HUES64 (cell line): ENCODE measurements at regions not wholly inside any gene's neighbourhood (a gene's known extent, or its start where the extent isn't known, plus 50 kb on each side); places are given as distances from the start of the nearest gene placed in this dataset.

Experiments used
- H3K27ac ChIP-seq: 2 replicates; pipeline ENCODE4 v1.7.0; 2013; ENCODE audit warnings: low read depth, low read length, inconsistent platforms
- H3K27me3 ChIP-seq: 2 replicates; pipeline ENCODE4 v1.6.1; 2013; ENCODE audit warnings: mild to moderate bottlenecking, low read length; ENCODE audit not compliant: insufficient read depth
- H3K36me3 ChIP-seq: 2 replicates; pipeline ENCODE4 v1.6.1; 2013; ENCODE audit warnings: mild to moderate bottlenecking, low read length; ENCODE audit not compliant: insufficient read depth
- H3K4me1 ChIP-seq: 2 replicates; pipeline ENCODE4 v1.6.1; 2013; ENCODE audit warnings: mild to moderate bottlenecking, low read length, moderate library complexity; ENCODE audit not compliant: insufficient read depth
- H3K4me3 ChIP-seq: 2 replicates; pipeline ENCODE4 v1.5.1; 2013; ENCODE audit warnings: mild to moderate bottlenecking, low read length, moderate library complexity
- H3K9ac ChIP-seq: 2 replicates; pipeline ENCODE4 v1.6.1; 2013; ENCODE audit warnings: mild to moderate bottlenecking, low read depth, low read length
- H3K9me3 ChIP-seq: 2 replicates; pipeline ENCODE4 v1.6.1; 2013; ENCODE audit warnings: low read depth, low read length; ENCODE audit not compliant: insufficient read depth
- WGBS: fragments of 150-250, 120-280 bp; methylation state at CpG from one replicate; pipeline ENCODE4 v1.1.7; 2013; ENCODE audit warnings: missing lambda C conversion rate; 5-methylcytosine and 5-hydroxymethylcytosine counted together

DNA sequence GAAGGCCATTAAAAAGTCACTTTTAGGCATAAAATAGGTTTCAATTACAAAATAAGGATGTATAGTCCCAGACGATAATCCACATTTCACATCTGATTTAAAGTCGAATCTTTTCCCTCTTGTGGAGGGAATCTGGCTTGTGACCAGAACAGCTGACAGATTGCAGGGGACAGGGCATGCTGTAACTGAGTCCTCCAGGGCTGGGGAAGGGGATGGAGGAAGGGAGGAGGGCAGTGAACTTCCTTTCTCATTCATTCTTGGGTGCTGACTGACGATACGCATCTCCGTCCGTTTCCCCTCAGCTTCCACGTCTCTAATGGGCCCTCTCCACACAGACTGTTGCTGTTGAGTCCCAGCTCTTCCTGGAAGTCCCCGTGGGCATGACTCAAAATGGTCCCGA is 108.1 kb upstream of the CSF3R start:
- WGBS = 41% methylated on average over 8 of the region's 9 CpGs
- no peaks in the 10 kb centered on the region for H3K36me3 ChIP-seq
- no peak overlapping the region for H3K27ac ChIP-seq
- H3K4me1 ChIP-seq = peaks cover 26% of the 10 kb centered on the region
- H3K4me3 ChIP-seq = peak overlapping the region; percentile 44
- no peak overlapping the region for H3K9ac ChIP-seq
- no peaks in the 10 kb centered on the region for H3K27me3 ChIP-seq
- H3K9me3 ChIP-seq = no peaks in the 10 kb centered on the region

GRCh38 chr1:36590264-36590663 is 107.6 kb upstream of the CSF3R start:
- Histone ChIP-seq H3K4me3 (no peak overlapping the region), H3K4me1 (peaks cover 29% of the 10 kb centered on the region), H3K36me3 (no peaks in the 10 kb centered on the region), H3K9me3 (no peaks in the 10 kb centered on the region), H3K9ac (no peak overlapping the region), H3K27me3 (no peaks in the 10 kb centered on the region), H3K27ac (no peak overlapping the region)
- WGBS = 78% methylated on average over 4 of the region's 4 CpGs

DNA sequence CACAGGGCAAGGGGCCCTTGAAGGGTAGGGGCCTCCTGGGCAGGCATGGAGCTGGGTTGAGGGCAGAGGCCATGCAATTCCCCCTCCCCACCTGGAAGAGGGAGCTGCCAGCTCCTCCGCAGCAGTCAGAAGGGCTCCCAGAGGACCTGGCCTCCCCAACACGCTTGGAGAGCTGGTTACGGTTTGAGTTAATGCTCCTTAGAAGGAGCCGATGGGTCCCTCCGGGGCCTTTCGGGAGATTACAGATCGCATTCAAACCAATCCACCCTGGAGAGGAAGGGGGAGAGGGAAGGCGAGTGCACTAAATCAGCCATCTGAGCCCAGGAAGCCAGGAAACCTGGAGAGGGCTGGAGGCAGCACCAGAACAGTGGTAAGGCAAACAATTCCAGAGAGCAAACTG is 106.3 kb upstream of the CSF3R start:
- Histone ChIP-seq H3K36me3 (no peaks in the 10 kb centered on the region), H3K27me3 (no peaks in the 10 kb centered on the region), H3K4me3 (no peak overlapping the region), H3K27ac (no peak overlapping the region), H3K9ac (no peak overlapping the region), H3K9me3 (no peaks in the 10 kb centered on the region), H3K4me1 (peaks cover 33% of the 10 kb centered on the region)
- WGBS = 85% methylated on average over 8 of the region's 8 CpGs

- WGBS = 51% methylated on average over 24 of the region's 24 CpGs
- Histone ChIP-seq H3K9me3 (no peaks in the 10 kb centered on the region), H3K9ac (no peak overlapping the region), H3K36me3 (no peaks in the 10 kb centered on the region), H3K4me3 (no peak overlapping the region), H3K4me1 (peaks cover 38% of the 10 kb centered on the region), H3K27ac (no peak overlapping the region), H3K27me3 (no peaks in the 10 kb centered on the region)
Measured at GRCh38 chr1:36585569-36586548, 103.1 kb upstream of the CSF3R start.

DNA sequence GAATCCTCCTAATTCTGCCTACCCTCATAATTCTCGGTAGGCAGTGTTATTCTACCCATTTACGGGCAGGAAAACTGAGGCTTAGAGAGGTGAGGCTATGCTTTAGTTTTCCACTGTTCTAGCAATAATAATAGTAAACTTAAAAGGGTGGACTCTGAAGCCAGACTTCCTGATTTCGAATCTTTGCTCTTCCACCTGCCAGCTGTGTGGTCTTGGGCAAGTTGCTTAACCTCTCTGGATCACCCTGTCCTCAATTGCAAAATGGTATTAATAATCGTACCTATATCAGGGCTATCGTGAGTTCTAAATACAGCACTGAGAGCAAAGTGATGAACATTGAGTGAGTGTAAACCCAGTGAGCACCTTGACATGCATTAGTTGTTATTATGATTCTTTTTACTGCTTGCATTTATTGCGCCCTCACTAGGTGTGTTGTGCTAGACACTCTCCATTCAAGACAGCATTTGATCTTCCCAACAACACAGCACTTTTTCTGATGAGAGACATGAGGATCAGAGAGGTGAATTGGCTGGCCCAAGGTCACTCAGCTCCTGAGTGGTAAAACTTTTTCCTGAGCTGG is 102.3 kb upstream of the CSF3R start:
- no peak overlapping the region for H3K9ac ChIP-seq

GRCh38 chr1:36583980-36584782 is 101.5 kb upstream of the CSF3R start:
- Histone ChIP-seq H3K36me3 (no peaks in the 10 kb centered on the region), H3K27me3 (no peaks in the 10 kb centered on the region)
- 76% methylated on average over 21 of the region's 21 CpGs for WGBS

More for the DNA sequence above, 102.3 kb upstream of the CSF3R start:
- 90% methylated on average over 4 of the region's 6 CpGs for WGBS
- Histone ChIP-seq H3K9me3 (no peaks in the 10 kb centered on the region), H3K27me3 (no peaks in the 10 kb centered on the region), H3K4me3 (no peak overlapping the region), H3K4me1 (peaks cover 35% of the 10 kb centered on the region), H3K27ac (no peak overlapping the region), H3K36me3 (no peaks in the 10 kb centered on the region)

DNA sequence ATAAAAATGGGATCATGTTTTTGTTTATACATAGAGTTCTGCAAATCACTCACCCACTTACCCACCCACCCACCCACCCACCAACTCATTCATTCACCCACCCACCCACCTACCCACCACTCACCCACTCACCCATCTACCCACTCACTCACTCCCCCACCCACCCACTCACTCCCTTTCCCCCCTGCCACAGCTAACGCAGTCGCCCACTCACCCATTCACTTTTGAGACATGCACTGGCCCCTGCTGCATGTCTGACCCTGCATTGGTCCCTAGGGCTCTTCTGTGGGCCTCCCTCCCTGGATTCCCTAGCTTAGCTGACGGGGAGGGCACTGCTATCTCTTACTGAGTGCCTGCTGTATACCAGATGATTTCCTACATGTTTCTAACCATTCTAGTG is 100.4 kb upstream of the CSF3R start:
- Histone ChIP-seq H3K4me1 (peaks cover 35% of the 10 kb centered on the region), H3K36me3 (no peaks in the 10 kb centered on the region), H3K9me3 (no peaks in the 10 kb centered on the region), H3K27me3 (no peaks in the 10 kb centered on the region), H3K27ac (no peak overlapping the region), H3K9ac (no peak overlapping the region), H3K4me3 (no peak overlapping the region)
- WGBS = 75% methylated on average over 3 of the region's 3 CpGs

More at GRCh38 chr1:36583980-36584782, 101.5 kb upstream of the CSF3R start:
- Histone ChIP-seq H3K9ac (no peak overlapping the region), H3K4me3 (no peak overlapping the region), H3K4me1 (peaks cover 35% of the 10 kb centered on the region), H3K9me3 (no peaks in the 10 kb centered on the region), H3K27ac (no peak overlapping the region)

- 81% methylated on average over 12 of the region's 12 CpGs for WGBS
- Histone ChIP-seq H3K9me3 (no peaks in the 10 kb centered on the region), H3K4me1 (peaks cover 31% of the 10 kb centered on the region), H3K27me3 (no peaks in the 10 kb centered on the region), H3K4me3 (no peak overlapping the region), H3K9ac (no peak overlapping the region), H3K27ac (no peak overlapping the region), H3K36me3 (no peaks in the 10 kb centered on the region)
Measured at GRCh38 chr1:36582066-36582755, 99.5 kb upstream of the CSF3R start.

DNA sequence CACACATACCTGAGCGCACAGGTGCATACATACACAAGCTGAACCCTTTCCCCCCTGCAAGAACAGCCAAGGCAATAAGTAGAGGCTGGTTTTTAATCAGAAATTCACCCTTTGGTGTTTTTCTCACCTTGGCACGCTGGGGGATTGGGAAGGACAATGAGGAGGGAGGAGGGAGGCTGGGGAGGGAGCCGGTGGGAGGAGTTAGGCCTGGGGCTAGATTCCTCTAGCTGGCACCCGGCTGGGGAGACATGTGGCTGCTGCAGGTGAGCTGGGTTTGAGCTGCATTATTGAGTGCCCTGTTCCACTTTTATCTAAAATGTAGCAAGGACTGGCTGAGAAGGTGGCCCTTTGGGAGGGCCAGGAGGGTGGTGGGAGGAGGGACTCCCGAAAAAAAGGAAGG is 97.8 kb upstream of the CSF3R start:
- WGBS = 35% methylated on average over 5 of the region's 5 CpGs
- no peaks in the 10 kb centered on the region for H3K27me3 ChIP-seq

GRCh38 chr1:36579039-36579438 is 96.3 kb upstream of the CSF3R start:
- WGBS = 90% methylated on average over 8 of the region's 8 CpGs
- Histone ChIP-seq H3K27me3 (no peaks in the 10 kb centered on the region), H3K9me3 (no peaks in the 10 kb centered on the region), H3K27ac (no peak overlapping the region), H3K4me1 (peaks cover 17% of the 10 kb centered on the region), H3K4me3 (no peak overlapping the region), H3K9ac (no peak overlapping the region), H3K36me3 (no peaks in the 10 kb centered on the region)

More for the DNA sequence above, 97.8 kb upstream of the CSF3R start:
- no peaks in the 10 kb centered on the region for H3K36me3 ChIP-seq
- H3K4me1 ChIP-seq = peaks cover 21% of the 10 kb centered on the region
- no peaks in the 10 kb centered on the region for H3K9me3 ChIP-seq
- no peak overlapping the region for H3K27ac ChIP-seq
- H3K9ac ChIP-seq = no peak overlapping the region
- H3K4me3 ChIP-seq = no peak overlapping the region
